ENCODE measurements at regions not wholly inside any gene's neighbourhood (a gene's known extent, or its start where the extent isn't known, plus 50 kb on each side); places are given as distances from the start of the nearest gene placed in this dataset.

DNA sequence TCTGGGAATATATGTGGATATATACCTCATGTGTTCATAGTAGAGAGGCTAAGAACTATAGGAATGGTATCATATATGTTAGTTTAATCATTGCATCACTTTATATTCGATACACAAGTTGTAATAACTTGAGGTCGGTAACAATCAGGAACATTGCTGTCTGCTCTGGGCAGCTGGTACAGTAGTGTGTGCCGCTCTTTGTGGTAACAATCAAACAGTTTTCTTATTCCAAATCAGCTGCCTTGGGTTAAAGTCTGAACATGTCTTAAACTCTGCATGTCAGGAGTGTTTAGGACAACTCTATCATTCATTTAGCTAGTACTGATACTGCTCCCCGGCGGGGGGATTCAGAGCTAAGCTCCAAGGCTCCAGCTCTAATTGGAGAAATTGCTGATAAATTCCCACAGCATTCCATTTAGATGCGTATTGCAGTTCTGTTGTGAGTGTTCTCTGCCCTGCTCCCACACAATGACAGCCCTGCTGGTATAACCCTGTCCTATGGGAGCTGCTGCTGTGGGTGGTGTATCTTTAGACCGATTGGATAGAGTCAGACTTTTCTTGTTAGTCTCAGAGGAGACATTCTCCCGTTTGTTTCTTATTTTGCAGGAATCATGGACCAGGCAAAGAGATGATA, 707.5 kb upstream of the FZD8 start:
- no peak for DNase-seq

DNA sequence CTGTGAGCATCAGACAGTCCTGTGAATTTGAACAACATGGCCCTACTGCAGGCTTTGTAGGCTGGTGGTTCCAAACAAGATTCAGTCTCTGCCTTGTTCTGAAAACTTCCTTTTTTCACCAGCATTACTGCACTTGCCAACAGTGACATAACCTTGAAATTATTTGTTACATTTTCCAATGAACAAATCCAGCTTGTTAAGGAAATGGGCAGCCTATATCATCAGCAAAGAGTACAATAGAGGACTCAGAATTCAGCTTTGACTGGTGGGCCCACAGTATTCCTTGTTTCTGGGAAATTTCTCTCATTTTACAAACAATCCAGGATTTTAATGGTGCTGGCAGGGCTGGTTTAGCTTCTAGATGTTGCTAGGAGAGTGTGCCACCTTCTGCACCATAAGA, 703.7 kb upstream of the FZD8 start:
- DNase-seq: no peak

DNA sequence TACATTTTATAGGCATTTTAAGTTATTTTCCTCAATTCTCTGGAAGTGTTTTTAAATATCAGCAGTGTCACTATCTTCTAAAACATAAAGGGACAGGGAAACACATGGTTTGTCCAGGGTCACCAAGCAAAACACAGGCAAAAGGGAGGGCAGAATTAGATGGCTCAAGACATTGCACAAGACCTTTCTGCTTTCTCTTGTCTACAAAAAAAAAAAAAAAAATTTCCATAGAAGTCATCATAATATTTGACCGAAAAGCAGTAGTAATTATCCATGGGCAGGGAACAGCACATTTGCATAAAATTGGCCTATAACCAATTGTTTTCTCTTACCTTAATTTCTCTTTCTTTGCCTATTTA, 703.1 kb upstream of the FZD8 start:
- no peak for DNase-seq

DNA sequence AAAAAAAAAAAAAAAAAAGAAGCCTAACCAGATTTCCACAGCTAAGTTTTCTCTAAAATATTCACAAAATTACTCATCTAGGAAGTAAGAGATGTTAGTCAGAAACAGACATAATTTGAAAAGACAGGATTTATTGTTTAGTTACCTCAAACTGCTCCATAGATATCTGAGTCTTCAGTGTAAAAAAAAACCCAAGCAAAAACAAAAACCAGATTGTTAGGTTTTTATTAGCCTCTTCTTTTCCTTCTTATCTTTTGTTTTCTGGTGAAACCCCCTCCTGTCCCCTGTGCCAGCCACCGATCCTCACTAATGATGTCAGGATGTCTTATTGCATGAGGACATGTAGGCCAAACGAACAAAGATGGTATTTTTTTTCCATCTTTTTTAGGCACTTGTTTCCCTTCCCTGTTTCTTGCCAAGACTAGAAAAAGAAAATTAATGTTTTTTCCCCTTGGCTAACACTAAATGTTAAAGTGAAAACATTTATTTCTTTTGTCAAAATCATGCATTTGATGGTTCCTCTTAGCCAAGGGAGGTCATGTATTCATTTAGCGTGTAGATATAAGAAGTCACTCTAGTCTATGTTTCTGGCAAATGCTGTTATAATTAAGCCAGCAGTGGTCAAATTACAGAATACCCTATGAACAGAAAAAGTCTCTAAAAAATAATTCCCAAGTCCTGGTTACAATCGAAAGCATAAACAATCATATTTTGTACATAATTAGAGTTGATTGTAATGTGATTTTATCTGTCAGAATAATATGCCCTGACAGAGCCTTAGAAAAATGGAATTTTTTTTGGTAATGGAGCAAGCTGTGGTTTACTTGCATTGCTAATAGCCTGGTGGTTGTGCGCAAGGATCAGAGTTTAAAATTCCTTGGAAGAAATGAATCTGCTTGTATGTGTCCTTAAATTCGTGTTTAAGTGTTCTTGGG, 702.4 kb upstream of the FZD8 start:
- DNase-seq: no peak

DNA sequence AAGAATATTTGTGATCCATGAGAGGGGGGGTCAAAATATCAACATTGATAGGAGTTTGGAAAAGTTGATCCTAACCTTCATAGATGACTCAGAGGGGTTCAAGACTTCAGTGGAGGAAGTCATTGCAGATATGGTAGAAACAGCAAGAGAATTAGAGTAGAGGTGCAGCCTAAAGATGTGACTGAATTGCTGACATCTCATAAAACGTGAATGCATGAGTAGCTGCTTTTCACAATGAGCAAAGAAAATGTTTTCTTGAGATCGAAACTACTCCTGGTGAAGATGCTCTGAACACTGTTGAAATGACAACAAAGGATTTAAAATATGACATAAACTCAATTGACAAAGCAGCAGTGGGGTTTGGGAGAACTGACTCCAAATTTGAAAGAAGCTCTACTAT, 700.7 kb upstream of the FZD8 start:
- DNase-seq: no peak

DNA sequence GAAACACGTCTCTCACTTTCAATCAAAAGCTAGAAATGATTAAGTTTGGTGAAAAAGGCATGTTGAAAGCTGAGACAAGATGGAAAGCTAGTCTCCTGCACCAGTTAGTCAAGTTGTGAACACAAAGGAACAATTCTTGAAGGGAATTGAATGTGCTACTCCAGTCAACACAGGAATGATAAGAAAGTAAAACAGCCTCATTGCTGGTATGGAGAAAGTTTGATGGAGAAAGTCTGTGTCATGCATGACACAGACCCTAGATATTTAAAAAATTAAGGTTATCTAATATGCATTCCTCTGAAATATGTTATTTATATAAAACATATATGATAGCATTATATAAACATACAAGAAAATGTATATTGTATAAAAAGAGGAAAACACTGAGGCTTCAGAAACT, 699.4 kb upstream of the FZD8 start:
- no peak for DNase-seq

DNA sequence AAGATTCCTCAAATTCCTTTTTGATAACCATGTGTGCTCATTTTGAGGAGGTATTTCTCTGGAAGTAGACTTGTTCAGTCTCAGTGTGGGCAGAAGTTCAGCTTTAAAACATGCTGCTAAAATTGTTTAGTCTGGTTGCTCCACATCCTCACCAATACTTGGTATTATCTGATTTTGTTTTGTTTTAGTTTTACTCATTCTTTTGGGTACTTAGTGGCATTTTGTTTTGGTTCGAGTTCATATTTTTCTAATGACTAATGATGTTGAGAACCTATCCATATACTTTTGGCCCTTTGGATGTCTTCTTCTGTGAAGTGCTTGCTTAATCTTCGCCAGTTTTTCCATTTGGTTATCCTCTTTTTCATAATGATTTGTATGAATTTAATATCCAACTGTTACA, 694.2 kb upstream of the FZD8 start:
- DNase-seq: no peak

DNA sequence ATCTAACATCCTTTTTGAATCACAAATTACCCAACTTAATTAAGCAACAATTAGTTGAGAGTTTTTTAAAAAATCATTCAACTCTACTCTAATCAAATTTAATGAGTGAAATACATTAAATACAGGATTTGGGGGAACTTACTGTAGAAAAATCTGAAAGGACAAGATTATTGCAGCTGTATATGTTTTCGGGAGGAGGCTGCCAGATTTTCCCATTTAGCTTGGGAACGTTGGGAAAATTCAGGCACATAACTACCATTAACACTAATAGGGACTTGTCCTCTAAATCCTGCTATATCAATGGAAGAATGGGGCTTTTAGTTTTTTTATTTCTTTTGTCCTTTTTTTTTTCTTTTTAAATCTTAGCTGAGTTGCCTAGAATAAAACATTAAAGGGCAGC, 691.4 kb upstream of the FZD8 start:
- DNase-seq: no peak

DNA sequence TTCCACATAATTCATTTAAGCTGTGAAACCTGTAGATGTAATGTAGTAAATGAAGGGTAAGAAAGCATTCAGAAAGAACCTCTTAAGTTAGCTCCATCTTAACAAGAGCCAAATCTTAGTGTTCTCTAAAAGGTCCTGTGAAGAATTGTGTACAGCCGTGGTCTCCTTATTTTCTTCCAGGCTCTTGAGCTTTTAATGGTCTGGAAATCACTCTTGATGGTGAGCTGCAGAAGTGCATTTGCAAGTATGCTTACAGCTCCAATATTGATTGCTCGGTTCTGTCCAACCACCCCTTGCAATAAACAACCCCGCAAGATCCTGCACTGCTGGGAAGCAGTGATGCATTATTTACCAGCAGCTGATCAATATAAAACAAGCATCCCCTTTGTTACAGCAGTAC, 690.8 kb upstream of the FZD8 start:
- no peak for DNase-seq

DNA sequence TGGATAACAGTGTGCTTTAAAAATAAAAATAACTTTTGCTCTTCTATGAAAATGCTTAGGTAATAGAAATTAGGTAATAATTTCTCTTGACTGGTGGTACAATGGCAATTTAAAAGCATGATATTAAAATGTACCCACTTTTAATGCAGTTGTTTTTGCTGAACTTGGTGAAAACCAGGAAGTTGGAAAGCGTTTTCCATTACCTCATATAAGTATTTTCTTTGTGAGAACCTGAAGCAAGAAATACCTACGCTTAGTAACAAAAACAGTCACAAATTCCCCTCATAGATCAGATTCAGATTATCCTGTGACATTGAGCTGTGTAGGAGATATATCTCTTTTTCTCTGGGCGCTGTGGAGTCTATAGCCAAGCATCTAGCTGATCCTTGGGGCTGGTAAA, 689.0 kb upstream of the FZD8 start:
- no peak for DNase-seq

DNA sequence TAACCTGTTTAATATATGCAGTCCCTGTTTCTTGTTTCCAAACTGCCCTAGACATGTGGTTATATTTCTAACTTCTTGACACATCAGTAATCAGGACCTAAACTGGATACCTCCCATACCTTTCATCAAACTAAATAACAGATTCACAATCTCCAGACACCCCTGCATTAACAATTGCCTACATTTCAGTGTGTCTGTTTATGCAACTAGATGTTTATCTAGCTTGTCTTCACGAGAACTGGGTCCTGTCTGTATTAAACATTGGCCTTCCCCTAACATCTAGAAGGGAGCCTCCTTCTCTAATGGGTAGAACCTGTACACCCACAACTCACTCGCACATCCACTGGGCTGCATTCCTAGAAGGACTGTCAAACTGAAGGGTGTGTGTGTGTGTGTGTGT, 683.7 kb upstream of the FZD8 start:
- DNase-seq: no peak

DNA sequence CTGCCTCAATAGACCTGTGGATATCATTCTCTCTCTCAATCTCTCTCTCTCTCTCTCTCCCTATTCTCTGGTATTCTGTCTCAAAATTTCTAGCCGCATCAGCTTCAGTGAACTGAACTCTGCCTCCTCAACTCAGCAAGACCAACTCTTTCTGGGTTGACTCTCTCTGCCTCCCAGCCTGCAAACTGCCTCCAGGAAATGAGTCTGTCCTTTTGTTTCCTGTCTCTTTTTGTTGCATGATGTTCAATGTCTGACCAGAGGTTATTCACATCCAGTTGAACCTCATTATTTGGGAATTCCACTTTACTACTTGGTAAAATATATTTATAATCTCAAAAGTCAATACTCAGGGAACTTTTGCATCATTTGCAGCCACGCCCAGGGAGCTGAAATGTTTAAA, 682.7 kb upstream of the FZD8 start:
- no peak for DNase-seq

DNA sequence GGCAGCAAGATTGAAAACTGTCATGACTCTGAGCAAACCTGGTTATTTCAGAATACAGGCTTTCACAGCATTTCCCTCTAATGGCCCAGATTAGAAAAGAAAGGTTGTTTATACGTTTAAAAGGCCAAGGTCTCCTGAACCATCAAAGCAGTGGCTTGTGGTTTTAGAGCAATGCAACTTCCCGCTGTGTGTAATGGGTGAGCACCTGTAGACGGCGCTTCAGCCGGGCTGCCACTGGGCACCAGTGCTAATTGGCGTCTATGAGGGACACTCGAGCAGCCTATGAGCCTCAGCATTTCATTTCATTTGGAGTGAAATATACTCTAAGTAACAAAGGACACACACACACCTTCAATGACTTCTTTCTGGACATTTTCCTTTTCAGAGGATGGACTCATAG, 671.0 kb upstream of the FZD8 start:
- no peak for DNase-seq

DNA sequence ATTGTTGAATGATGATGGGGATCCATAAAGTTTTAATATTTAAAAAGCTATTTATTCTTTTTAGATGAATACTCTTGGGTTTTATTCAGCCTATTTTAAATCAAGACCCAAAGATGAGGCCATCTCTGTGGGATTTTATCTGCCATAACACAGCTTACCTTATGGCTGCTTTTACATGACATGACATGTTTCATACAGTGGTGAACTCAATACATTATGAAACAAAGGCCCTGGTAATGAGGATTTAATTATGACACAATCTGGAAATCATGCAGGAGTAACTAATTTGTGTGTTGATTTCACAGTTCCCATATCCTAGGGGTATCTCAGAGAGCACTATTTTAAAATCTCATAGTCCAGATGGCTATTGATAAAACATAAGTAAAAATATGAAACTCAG, 661.8 kb upstream of the FZD8 start:
- DNase-seq: no peak

DNA sequence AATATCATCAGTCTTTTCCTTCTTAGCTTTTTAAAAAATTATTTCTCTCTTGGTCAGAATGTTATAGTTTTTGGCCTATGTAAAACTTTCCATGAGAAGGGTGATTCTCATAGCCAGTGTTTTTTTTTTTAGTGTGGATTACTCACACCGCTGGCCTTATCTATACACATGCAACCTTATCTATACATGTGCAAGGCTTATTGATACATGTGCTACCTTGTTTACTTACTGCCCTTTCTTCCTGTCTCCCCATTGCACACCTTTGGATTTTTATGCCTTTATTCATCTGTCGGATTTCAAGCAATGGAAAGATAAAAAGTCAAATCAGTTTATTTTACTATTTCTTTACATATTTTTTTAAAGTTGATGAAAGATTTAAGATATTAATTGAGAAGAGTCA, 660.0 kb upstream of the FZD8 start:
- DNase-seq: no peak

DNA sequence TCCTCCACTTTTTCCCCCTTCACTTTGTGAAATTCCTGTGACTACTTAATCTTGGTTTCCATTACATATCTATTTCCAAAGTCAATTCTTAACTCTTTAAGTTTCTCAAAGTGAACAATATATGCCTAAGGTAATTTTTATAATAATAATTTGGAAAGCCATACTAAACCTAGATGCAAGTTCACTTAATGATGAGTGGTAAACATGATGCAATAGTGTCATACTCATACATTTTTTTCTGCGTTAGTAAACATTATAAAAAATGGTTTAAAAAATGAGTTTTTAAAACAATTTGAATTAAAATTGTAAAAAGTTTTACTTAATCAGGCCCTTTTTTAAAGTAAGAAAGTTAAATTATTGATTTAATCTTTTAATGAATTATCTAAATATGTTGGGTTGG, 659.4 kb upstream of the FZD8 start:
- DNase-seq: no peak

DNA sequence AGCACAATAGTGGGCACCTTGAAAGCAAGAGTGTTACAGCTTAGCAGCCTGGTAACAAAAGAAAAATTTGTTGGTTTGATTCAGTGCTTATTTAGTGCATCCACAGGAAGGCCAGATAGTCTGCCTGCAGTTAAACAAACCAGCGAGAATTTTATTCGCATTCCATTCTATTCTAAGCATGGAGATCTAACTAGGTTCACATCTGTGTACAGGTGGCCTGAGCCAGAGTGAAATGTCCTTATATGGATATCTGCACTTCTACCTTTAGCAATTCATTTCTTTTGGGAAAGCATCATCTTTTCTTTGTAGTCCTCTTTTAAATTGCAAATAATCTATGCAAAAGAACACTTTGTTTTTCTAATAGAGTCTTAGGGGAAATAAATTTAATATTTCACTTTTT, 659.0 kb upstream of the FZD8 start:
- no peak for DNase-seq

DNA sequence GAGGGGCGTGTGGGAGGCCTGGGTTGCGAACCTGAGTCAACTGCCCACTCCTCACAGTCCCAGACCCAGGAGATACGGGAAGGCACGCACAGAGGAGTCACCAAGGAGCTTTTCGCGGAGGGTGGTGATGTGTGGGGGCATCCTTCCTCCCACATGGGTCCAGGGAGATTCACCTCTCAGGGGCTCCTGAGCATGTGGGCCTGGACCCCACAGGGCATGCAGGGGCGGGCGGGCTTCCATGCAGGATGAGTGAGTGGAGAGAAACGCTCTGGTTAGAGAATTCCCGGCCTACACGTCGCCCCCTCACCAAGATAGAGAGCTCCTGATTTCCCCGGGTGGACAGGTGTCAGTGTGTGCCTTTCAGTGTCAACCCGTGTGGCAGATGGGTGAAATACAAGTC, 641.7 kb upstream of the FZD8 start:
- no peak for DNase-seq

DNA sequence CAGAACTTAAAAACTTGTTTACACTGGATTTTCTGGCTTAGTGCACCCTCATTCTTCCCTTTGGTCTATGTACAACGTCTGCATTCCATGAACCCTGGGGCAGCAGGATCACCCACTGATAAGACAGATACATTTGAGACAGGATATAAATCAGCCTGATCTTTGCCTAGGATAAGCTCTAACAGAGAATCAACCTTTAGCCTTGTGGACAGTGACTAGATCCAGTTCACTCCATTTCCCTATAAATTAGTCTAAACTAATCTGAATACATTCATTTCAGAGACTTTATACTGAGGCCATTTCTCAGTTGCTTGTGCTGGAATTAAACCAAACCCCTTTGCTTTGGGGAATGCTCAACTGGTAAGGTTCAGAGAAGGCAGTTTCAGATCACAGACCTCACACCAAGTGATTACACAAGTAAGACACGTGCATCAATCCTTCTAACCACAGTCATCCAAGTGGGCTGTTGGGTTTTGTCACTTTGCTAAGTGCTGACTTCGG, 639.8 kb upstream of the FZD8 start:
- DNase-seq: no peak

DNA sequence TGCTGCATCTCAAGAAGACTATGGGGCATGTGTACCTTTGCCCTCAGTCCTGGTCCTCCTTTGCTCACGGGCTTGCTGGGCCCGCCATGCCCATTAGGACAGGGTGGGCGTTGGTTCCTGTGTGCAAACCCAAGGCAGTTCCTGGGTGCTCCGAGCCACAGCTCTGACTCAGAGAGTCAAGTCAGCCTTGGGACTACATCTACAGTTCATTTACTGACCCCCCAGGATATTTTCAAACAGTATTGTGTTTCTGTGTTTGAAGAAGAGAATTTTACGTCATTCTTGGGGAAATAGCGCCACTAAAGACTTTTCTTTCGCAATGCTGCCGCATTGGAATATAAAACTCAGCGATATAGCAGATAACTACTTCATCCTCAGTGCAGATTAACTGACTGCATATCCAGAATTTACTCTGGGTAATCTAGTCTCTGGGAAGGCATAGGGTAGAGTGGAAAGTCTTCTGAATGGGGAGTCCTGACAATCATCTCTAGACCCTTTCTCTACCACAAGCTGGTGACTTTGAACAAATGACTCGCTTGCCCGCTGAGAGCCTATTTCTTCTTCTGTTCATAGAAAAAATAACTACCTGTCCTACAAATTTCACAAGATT, 638.9 kb upstream of the FZD8 start:
- no peak for DNase-seq

DNA sequence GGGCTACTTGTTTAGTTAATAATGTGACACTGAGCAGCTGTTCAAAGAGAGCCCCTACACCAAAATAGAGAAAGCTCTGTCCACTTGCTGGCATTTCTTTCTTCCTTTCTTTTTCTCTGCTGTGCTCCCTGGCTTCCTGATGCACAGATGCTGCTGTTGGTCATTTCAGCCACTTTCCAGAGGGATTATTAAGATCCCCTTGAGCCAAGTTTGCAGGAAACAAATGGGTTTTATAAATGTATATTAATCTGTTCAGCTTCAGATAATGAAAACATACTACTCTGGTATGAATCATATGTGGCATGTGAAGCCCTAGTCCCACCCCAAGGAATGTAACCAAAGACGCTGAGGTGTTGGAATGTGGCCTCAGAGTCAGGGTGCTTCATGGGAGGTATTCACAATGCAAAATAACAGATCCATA, 638.2 kb upstream of the FZD8 start:
- DNase-seq: no peak

DNA sequence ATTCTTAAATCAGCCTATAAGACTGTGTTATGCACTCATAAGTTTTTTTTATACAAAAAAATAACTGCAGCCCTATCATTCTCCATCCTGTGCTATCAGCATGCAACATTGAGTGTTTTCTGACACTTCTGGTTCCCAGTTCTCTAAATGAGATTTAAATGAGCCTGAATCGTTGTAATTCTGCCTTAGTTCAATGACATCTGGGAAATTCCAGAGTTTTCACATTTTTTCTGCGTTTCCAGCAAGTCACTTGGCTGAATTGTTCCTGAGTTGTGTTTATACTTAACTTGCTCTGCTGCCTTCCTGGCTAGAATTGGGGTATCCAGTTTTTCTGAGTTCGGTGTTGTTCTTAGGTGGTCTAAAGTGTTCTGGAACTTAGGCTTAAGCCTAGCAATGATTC, 636.1 kb upstream of the FZD8 start:
- no peak for DNase-seq

DNA sequence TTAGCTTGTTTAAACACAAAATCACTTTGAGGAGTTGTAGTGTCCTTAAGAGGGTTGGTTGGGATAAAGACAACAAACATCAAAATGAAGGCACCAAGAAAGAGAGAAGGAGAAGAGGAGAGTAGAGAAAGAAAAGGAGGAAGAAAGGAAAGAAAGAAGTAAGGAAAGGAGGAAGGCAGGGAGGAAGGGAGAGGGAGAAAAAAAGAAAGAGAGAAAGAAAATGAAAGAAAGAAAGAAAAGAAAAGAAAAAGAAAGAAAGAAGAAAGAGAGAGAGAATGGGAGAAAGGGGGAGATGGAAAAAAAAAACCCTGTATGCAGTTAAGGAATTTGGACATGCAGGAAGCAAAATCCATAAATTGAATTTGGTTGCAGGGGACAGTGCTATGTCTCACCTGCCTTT, 635.4 kb upstream of the FZD8 start:
- no peak for DNase-seq

DNA sequence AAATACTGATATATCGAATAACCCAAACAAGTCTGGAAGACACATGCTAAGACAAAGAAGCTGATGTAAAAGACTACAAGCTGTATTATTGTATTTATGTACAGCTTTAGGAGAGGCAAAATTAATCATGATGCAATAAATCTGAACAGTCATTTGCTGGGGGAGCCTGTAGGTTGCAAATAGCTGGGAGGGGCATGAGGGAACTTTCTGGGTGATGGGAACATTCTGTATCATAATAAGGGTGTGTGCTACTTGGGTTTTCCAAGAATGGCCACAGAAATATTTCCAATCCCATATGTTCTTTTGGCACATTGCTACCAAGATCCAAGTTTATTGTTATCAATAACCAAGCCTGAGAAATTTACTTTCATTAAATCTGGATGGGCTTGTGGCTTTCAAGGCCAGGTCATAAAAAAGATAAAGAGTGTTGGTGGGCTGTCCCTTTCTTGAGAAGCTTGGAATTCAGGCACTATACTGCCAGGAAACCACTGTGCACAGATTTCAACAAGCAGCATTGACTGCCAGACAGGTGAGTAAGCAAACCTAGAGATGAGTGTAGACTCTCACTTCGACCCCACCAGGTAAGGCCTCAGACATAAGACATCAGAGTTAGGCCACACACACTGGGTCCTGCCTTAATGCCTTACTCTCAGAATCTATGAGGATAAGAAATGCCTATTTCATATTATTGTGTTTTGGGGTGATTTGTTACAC, 629.7 kb upstream of the FZD8 start:
- DNase-seq: no peak

Measured in activated T-cell treated with anti-CD3 and anti-CD28 coated beads, Interleukin-2, amount 50 U/mL, for 1 hour (primary cell).